SJCRH30 (cell line): ENCODE measurements at regions not wholly inside any gene's neighbourhood (a gene's known extent, or its start where the extent isn't known, plus 50 kb on each side); places are given as distances from the start of the nearest gene placed in this dataset.

Experiments used
- DNase-seq, 2 experiments: peaks; one replicate each; pipeline ENCODE4 v3.0.0-alpha.2; 2015 to 2020
- H3K27ac ChIP-seq: fragments of 250-450 bp; sonication (Bioruptor Pico); 2 replicates; pipeline ENCODE4 v1.5.1; 2020; ENCODE audit warnings: mild to moderate bottlenecking, moderate library complexity
- H3K27me3 ChIP-seq: fragments of 250-450 bp; sonication (Bioruptor Pico); 2 replicates; pipeline ENCODE4 v1.5.1; 2020; ENCODE audit warnings: mild to moderate bottlenecking, moderate library complexity
- H3K36me3 ChIP-seq: fragments of 250-450 bp; sonication (Bioruptor Pico); 2 replicates; pipeline ENCODE4 v1.5.1; 2020; ENCODE audit warnings: mild to moderate bottlenecking, moderate library complexity
- H3K4me1 ChIP-seq: fragments of 250-450 bp; sonication (Bioruptor Pico); 2 replicates; pipeline ENCODE4 v1.5.1; 2020; ENCODE audit warnings: mild to moderate bottlenecking, moderate library complexity
- H3K4me3 ChIP-seq: fragments of 250-450 bp; sonication (Bioruptor Pico); 2 replicates; pipeline ENCODE4 v1.5.1; 2020; ENCODE audit warnings: mild to moderate bottlenecking, moderate library complexity
- H3K9me3 ChIP-seq: fragments of 250-450 bp; sonication (Bioruptor Pico); replicated peaks from 2 replicates; pipeline ENCODE4 v1.5.1; 2020; ENCODE audit warnings: mild to moderate bottlenecking, moderate library complexity

GRCh38 chr9:22237497-22238363 is 208.9 kb upstream of the DMRTA1 start:
- peak overlapping the region; percentile 28; the same call in 1 of the 2 replicates for H3K27ac ChIP-seq
- peak; percentile 31 to 58 for DNase-seq
- H3K4me3 ChIP-seq = no peak overlapping the region
- peaks cover 15% of the 10 kb centered on the region for H3K4me1 ChIP-seq
- no peaks in the 10 kb centered on the region for H3K27me3 ChIP-seq
- no peaks in the 10 kb centered on the region for H3K9me3 ChIP-seq
- H3K36me3 ChIP-seq = no peaks in the 10 kb centered on the region

- peak; percentile 14 to 67 for DNase-seq
- Histone ChIP-seq H3K4me3 (peak overlapping the region; percentile 26; the same call in 1 of the 2 replicates), H3K27ac (peak overlapping the region; percentile 28; the same call in 1 of the 2 replicates), H3K4me1 (peaks cover 15% of the 10 kb centered on the region), H3K27me3 (no peaks in the 10 kb centered on the region), H3K36me3 (no peaks in the 10 kb centered on the region), H3K9me3 (no peaks in the 10 kb centered on the region)
These were observed 207.6 kb upstream of the DMRTA1 start for GRCh38 chr9:22238809-22239684.

- no peak overlapping the region for H3K4me3 ChIP-seq
- H3K9me3 ChIP-seq = no peaks in the 10 kb centered on the region
- DNase-seq = peak in 1 of 2 experiments; percentile 12
- no peaks in the 10 kb centered on the region for H3K36me3 ChIP-seq
- H3K4me1 ChIP-seq = peaks cover 15% of the 10 kb centered on the region
- no peaks in the 10 kb centered on the region for H3K27me3 ChIP-seq
- H3K27ac ChIP-seq = no peak overlapping the region
These were observed 206.0 kb upstream of the DMRTA1 start for GRCh38 chr9:22240619-22241018.

- H3K27ac ChIP-seq = no peak overlapping the region
- no peak for DNase-seq
These were observed 205.6 kb upstream of the DMRTA1 start for GRCh38 chr9:22241024-22241423.

GRCh38 chr9:22241611-22242010 is 205.0 kb upstream of the DMRTA1 start:
- no peaks in the 10 kb centered on the region for H3K9me3 ChIP-seq
- peaks cover 15% of the 10 kb centered on the region for H3K4me1 ChIP-seq
- no peaks in the 10 kb centered on the region for H3K27me3 ChIP-seq
- H3K36me3 ChIP-seq = no peaks in the 10 kb centered on the region
- no peak overlapping the region for H3K27ac ChIP-seq
- H3K4me3 ChIP-seq = no peak overlapping the region
- no peak for DNase-seq

More at GRCh38 chr9:22241024-22241423, 205.6 kb upstream of the DMRTA1 start:
- H3K36me3 ChIP-seq = no peaks in the 10 kb centered on the region
- no peaks in the 10 kb centered on the region for H3K9me3 ChIP-seq
- peaks cover 15% of the 10 kb centered on the region for H3K4me1 ChIP-seq
- no peak overlapping the region for H3K4me3 ChIP-seq
- no peaks in the 10 kb centered on the region for H3K27me3 ChIP-seq

GRCh38 chr9:22244139-22245011 is 202.2 kb upstream of the DMRTA1 start:
- Histone ChIP-seq H3K4me3 (no peak overlapping the region), H3K4me1 (peaks cover under 1% of the 10 kb centered on the region), H3K9me3 (no peaks in the 10 kb centered on the region), H3K27me3 (no peaks in the 10 kb centered on the region), H3K27ac (no peak overlapping the region), H3K36me3 (no peaks in the 10 kb centered on the region)
- DNase-seq = peak; percentile 56 to 73

GRCh38 chr9:22255337-22255736 is 191.3 kb upstream of the DMRTA1 start:
- Histone ChIP-seq H3K9me3 (no peaks in the 10 kb centered on the region), H3K27ac (no peak overlapping the region), H3K27me3 (no peaks in the 10 kb centered on the region), H3K4me1 (no peaks in the 10 kb centered on the region), H3K4me3 (no peak overlapping the region), H3K36me3 (no peaks in the 10 kb centered on the region)
- no peak for DNase-seq

GRCh38 chr9:22256381-22256780 is 190.2 kb upstream of the DMRTA1 start:
- H3K27me3 ChIP-seq = no peaks in the 10 kb centered on the region
- H3K4me3 ChIP-seq = no peak overlapping the region
- H3K36me3 ChIP-seq = no peaks in the 10 kb centered on the region
- H3K27ac ChIP-seq = no peak overlapping the region
- no peak for DNase-seq
- H3K9me3 ChIP-seq = no peaks in the 10 kb centered on the region
- no peaks in the 10 kb centered on the region for H3K4me1 ChIP-seq

GRCh38 chr9:22257026-22257816 is 189.4 kb upstream of the DMRTA1 start:
- Histone ChIP-seq H3K36me3 (no peaks in the 10 kb centered on the region), H3K9me3 (no peaks in the 10 kb centered on the region), H3K27ac (no peak overlapping the region), H3K27me3 (no peaks in the 10 kb centered on the region), H3K4me1 (no peaks in the 10 kb centered on the region), H3K4me3 (no peak overlapping the region)
- DNase-seq = no peak

GRCh38 chr9:22265038-22265437 is 181.6 kb upstream of the DMRTA1 start:
- DNase-seq = no peak
- H3K27ac ChIP-seq = no peak overlapping the region
- H3K4me1 ChIP-seq = no peaks in the 10 kb centered on the region
- no peak overlapping the region for H3K4me3 ChIP-seq
- H3K36me3 ChIP-seq = no peaks in the 10 kb centered on the region; the same call in 1 of the 2 replicates
- H3K9me3 ChIP-seq = 0 out of 2 replicates have a peak, but pooled peaks cover 5% of the 10 kb centered on the region
- no peaks in the 10 kb centered on the region for H3K27me3 ChIP-seq

GRCh38 chr9:22265534-22265933 is 181.1 kb upstream of the DMRTA1 start:
- H3K4me3 ChIP-seq = no peak overlapping the region
- DNase-seq = no peak
- no peaks in the 10 kb centered on the region; the same call in 1 of the 2 replicates for H3K36me3 ChIP-seq
- no peak overlapping the region for H3K27ac ChIP-seq
- H3K4me1 ChIP-seq = no peaks in the 10 kb centered on the region
- no peaks in the 10 kb centered on the region for H3K27me3 ChIP-seq
- H3K9me3 ChIP-seq = 0 out of 2 replicates have a peak, but pooled peaks cover 5% of the 10 kb centered on the region

GRCh38 chr9:22274477-22274876 is 172.1 kb upstream of the DMRTA1 start:
- H3K27ac ChIP-seq = no peak overlapping the region
- no peak for DNase-seq
- H3K4me1 ChIP-seq = 0 out of 2 replicates have a peak, but pooled peaks cover 6% of the 10 kb centered on the region
- H3K36me3 ChIP-seq = no peaks in the 10 kb centered on the region
- H3K9me3 ChIP-seq = no peaks in the 10 kb centered on the region
- no peaks in the 10 kb centered on the region for H3K27me3 ChIP-seq
- H3K4me3 ChIP-seq = no peak overlapping the region

- H3K36me3 ChIP-seq = no peaks in the 10 kb centered on the region
- no peak for DNase-seq
- 0 out of 2 replicates have a peak, but pooled peaks cover 6% of the 10 kb centered on the region for H3K4me1 ChIP-seq
- H3K27me3 ChIP-seq = no peaks in the 10 kb centered on the region
- H3K27ac ChIP-seq = no peak overlapping the region
- H3K4me3 ChIP-seq = no peak overlapping the region
- H3K9me3 ChIP-seq = no peaks in the 10 kb centered on the region
These were observed 168.2 kb upstream of the DMRTA1 start for GRCh38 chr9:22278426-22278825.
